ENCODE measurements at regions not wholly inside any gene's neighbourhood (a gene's known extent, or its start where the extent isn't known, plus 50 kb on each side); places are given as distances from the start of the nearest gene placed in this dataset.

GRCh38 chr13:77480066-77480465 lies 55.4 kb upstream of the SCEL start:
- no peak for DNase-seq (ENCODE audit: low spot score)

- no peak for DNase-seq (ENCODE audit: low spot score)
These were observed 56.2 kb upstream of the SCEL start for GRCh38 chr13:77479326-77479725.

- no peak for DNase-seq (ENCODE audit: low spot score)
These were observed 58.1 kb upstream of the SCEL start for GRCh38 chr13:77477299-77477848.

GRCh38 chr13:77476456-77476855 lies 59.0 kb upstream of the SCEL start:
- DNase-seq (ENCODE audit: low spot score), result no peak

GRCh38 chr13:77475345-77476084 lies 60.0 kb upstream of the SCEL start:
- DNase-seq (ENCODE audit: low spot score), result no peak

- no peak for DNase-seq (ENCODE audit: low spot score)
These were observed 64.5 kb upstream of the SCEL start for GRCh38 chr13:77470986-77471385.

GRCh38 chr13:77466753-77467422 lies 68.6 kb upstream of the SCEL start:
- DNase-seq (ENCODE audit: low spot score), result no peak

GRCh38 chr13:77465603-77466195 lies 69.8 kb upstream of the SCEL start:
- no peak for DNase-seq (ENCODE audit: low spot score)

- no peak for DNase-seq (ENCODE audit: low spot score)
These were observed 75.3 kb upstream of the SCEL start for GRCh38 chr13:77460195-77460594.

- DNase-seq (ENCODE audit: low spot score), result no peak
These were observed 75.9 kb upstream of the SCEL start for GRCh38 chr13:77459592-77459991.

GRCh38 chr13:77458736-77459135 lies 76.8 kb upstream of the SCEL start:
- no peak for DNase-seq (ENCODE audit: low spot score)

GRCh38 chr13:77457966-77458365 lies 77.5 kb upstream of the SCEL start:
- no peak for DNase-seq (ENCODE audit: low spot score)

- no peak for DNase-seq (ENCODE audit: low spot score)
These were observed 79.2 kb upstream of the SCEL start for GRCh38 chr13:77456271-77456670.

GRCh38 chr13:77449265-77449664 lies 86.2 kb upstream of the SCEL start:
- DNase-seq (ENCODE audit: low spot score), result no peak

GRCh38 chr13:77448689-77449088 lies 86.8 kb upstream of the SCEL start:
- no peak for DNase-seq (ENCODE audit: low spot score)

GRCh38 chr13:77443511-77443910 lies 92.0 kb upstream of the SCEL start:
- peak; percentile 29 for DNase-seq (ENCODE audit: low spot score)

GRCh38 chr13:77437267-77437666 lies 98.2 kb upstream of the SCEL start:
- no peak for DNase-seq (ENCODE audit: low spot score)

GRCh38 chr13:77434289-77434688 lies 101.2 kb upstream of the SCEL start:
- DNase-seq (ENCODE audit: low spot score), result no peak

GRCh38 chr13:77431449-77431848 lies 104.1 kb upstream of the SCEL start:
- DNase-seq (ENCODE audit: low spot score), result no peak

- DNase-seq (ENCODE audit: low spot score), result no peak
These were observed 103.6 kb upstream of the MYCBP2 start for GRCh38 chr13:77430377-77430951.

GRCh38 chr13:77429320-77430142 lies 102.6 kb upstream of the MYCBP2 start:
- DNase-seq (ENCODE audit: low spot score), result no peak

GRCh38 chr13:77425705-77426104 lies 98.8 kb upstream of the MYCBP2 start:
- DNase-seq (ENCODE audit: low spot score), result no peak
